Testis (tissue), 2 donors: ENCODE measurements at regions not wholly inside any gene's neighbourhood (a gene's known extent, or its start where the extent isn't known, plus 50 kb on each side); places are given as distances from the start of the nearest gene placed in this dataset.

Source experiments
- POLR2A ChIP-seq: fragments of 450-650 bp; IDR thresholded peaks from one replicate; pipeline ENCODE4 v1.6.1; 2017; ENCODE audit warnings: antibody characterized with exemption, mild to moderate bottlenecking, moderate library complexity
- TF ChIP-seq, protein P1 (sequence below), 3 experiments: fragments of 450-650 bp in 2 of 3; fragments of 200-600 bp in 1 of 3; sonication (generic) in 1 of 3; IDR thresholded peaks; one replicate each; pipeline ENCODE4 v1.5.1; 2016 to 2019; ENCODE audit warnings: antibody characterized with exemption in 3 of 3, mild to moderate bottlenecking in 2 of 3, moderate library complexity in 1 of 3

DNA sequence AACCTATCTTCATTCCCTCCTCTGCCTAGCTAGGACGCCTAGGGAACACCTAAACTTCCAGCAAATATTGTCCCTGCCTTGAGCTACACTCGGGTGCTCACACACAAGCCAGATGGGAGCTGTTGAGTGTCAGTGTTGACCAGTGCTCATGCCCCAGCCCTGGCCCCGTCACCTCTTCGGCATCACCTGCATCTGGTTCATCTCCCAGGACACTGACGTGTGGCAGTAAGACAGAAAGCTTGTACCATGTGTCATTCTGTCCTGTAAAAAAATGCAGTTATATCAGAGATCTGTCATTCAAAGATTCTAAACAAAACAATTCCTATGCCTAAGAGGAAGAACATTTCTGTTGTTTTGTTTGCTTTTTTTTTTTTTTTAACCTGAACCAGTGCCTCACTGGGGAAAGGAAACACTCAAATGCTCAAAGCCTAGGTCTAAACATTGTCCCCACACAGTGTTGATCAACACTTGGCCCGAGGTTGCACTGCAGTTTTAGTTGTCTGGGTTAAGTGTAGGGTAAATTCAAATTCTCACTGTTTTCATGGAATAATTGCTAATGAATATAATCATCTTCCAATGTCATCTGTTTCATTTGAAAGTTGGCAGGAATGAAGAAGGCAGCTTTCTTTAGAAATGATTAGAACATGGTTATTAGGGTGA is 102.7 kb upstream of the SASH1 start:
- TF ChIP-seq, protein P1, sequence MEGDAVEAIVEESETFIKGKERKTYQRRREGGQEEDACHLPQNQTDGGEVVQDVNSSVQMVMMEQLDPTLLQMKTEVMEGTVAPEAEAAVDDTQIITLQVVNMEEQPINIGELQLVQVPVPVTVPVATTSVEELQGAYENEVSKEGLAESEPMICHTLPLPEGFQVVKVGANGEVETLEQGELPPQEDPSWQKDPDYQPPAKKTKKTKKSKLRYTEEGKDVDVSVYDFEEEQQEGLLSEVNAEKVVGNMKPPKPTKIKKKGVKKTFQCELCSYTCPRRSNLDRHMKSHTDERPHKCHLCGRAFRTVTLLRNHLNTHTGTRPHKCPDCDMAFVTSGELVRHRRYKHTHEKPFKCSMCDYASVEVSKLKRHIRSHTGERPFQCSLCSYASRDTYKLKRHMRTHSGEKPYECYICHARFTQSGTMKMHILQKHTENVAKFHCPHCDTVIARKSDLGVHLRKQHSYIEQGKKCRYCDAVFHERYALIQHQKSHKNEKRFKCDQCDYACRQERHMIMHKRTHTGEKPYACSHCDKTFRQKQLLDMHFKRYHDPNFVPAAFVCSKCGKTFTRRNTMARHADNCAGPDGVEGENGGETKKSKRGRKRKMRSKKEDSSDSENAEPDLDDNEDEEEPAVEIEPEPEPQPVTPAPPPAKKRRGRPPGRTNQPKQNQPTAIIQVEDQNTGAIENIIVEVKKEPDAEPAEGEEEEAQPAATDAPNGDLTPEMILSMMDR (IDR thresholded peaks at IDR 0.05), result no peak
- TF ChIP-seq POLR2A, result no peak
